Lower leg skin (tissue), 3 donors: ENCODE measurements at regions not wholly inside any gene's neighbourhood (a gene's known extent, or its start where the extent isn't known, plus 50 kb on each side); places are given as distances from the start of the nearest gene placed in this dataset.
"Not testable (repeated sequence)": the region's sequence is repeated elsewhere in the genome, so short reads cannot be mapped to it uniquely, and the experiment has no call there.

ENCODE experiments used
- CTCF ChIP-seq, 3 donors: fragments of 450-650 bp; IDR thresholded peaks; one replicate each; pipeline ENCODE4 v1.5.1; 2016; ENCODE audit warnings: antibody characterized with exemption in 3 of 3, mild to moderate bottlenecking in 3 of 3, moderate library complexity in 2 of 3
- POLR2A ChIP-seq, 2 donors: fragments of 450-650 bp; IDR thresholded peaks; one replicate each; pipeline ENCODE4 v1.6.1; 2016 to 2017; ENCODE audit warnings: antibody characterized with exemption in 2 of 2, mild to moderate bottlenecking in 1 of 2, moderate library complexity in 1 of 2

GRCh38 chr5:169518779-169519178, 64.8 kb upstream of the SPDL1 start:
- not testable (repeated sequence) for TF ChIP-seq CTCF, POLR2A (IDR thresholded peaks at IDR 0.05)
